Skin epidermis (tissue), 12 donors: ENCODE measurements at regions not wholly inside any gene's neighbourhood (a gene's known extent, or its start where the extent isn't known, plus 50 kb on each side); places are given as distances from the start of the nearest gene placed in this dataset.
A peak's percentile ranks its signal among the peaks of the same experiment; 100 is the strongest.
"Not testable (repeated sequence)": the region's sequence is repeated elsewhere in the genome, so short reads cannot be mapped to it uniquely, and the experiment has no call there.

Source experiments
- H3K27ac ChIP-seq, 21 experiments: fragments of 200-600 bp; sonication (generic) in 11 of 21; one replicate each; pipeline ENCODE4 v1.5.0; 2020; ENCODE audit warnings: mild to moderate bottlenecking in 3 of 21, inconsistent platforms in 2 of 21, moderate library complexity in 2 of 21
- H3K4me3 ChIP-seq, 7 experiments: fragments of 200-600 bp; sonication (generic) in 2 of 7; one replicate each; pipeline ENCODE4 v1.5.0; 2020; ENCODE audit warnings: inconsistent platforms in 2 of 7, mild to moderate bottlenecking in 2 of 7, moderate library complexity in 1 of 7

GRCh38 chr13:109702030-109702597, 84.3 kb downstream of the IRS2 start:
- H3K4me3 ChIP-seq, H3K27ac ChIP-seq: not testable (repeated sequence)

- no peak overlapping the region for H3K4me3 ChIP-seq
- peak overlapping the region in 1 of 21 experiments; percentile 32 for H3K27ac ChIP-seq
These were observed 86.2 kb downstream of the IRS2 start for GRCh38 chr13:109700176-109700575.

GRCh38 chr13:109699628-109700071, 86.7 kb downstream of the IRS2 start:
- Histone ChIP-seq H3K27ac (peak overlapping the region in 2 of 21 experiments; percentile 32 to 38), H3K4me3 (no peak overlapping the region)

GRCh38 chr13:109698779-109699178, 87.6 kb downstream of the IRS2 start:
- no peak overlapping the region for H3K4me3 ChIP-seq
- H3K27ac ChIP-seq = no peak overlapping the region

GRCh38 chr13:109697936-109698335, 88.4 kb downstream of the IRS2 start:
- no peak overlapping the region for H3K4me3 ChIP-seq
- H3K27ac ChIP-seq = no peak overlapping the region

GRCh38 chr13:109695402-109696190, 90.8 kb downstream of the IRS2 start:
- Histone ChIP-seq H3K27ac (no peak overlapping the region), H3K4me3 (no peak overlapping the region)

- no peak overlapping the region for H3K27ac ChIP-seq
- H3K4me3 ChIP-seq = no peak overlapping the region
These were observed 91.4 kb downstream of the IRS2 start for GRCh38 chr13:109694972-109695371.

- no peak overlapping the region for H3K4me3 ChIP-seq
- no peak overlapping the region for H3K27ac ChIP-seq
These were observed 93.2 kb downstream of the IRS2 start for GRCh38 chr13:109693213-109693612.

GRCh38 chr13:109691689-109692088, 94.7 kb downstream of the IRS2 start:
- Histone ChIP-seq H3K4me3 (no peak overlapping the region), H3K27ac (no peak overlapping the region)

GRCh38 chr13:109687559-109688448, 98.6 kb downstream of the IRS2 start:
- Histone ChIP-seq H3K27ac (no peak overlapping the region), H3K4me3 (no peak overlapping the region)

- Histone ChIP-seq H3K27ac (peak overlapping the region in 7 of 21 experiments; percentile 6 to 60 (median 37)), H3K4me3 (no peak overlapping the region)
These were observed 101.2 kb downstream of the IRS2 start for GRCh38 chr13:109685203-109685602.

GRCh38 chr13:109684824-109685202, 101.6 kb downstream of the IRS2 start:
- H3K27ac ChIP-seq = peak overlapping the region in 6 of 21 experiments; percentile 6 to 60 (median 34)

GRCh38 chr13:109684084-109684823, 102.1 kb downstream of the IRS2 start:
- H3K4me3 ChIP-seq = no peak overlapping the region
- H3K27ac ChIP-seq = peak overlapping the region in 3 of 21 experiments; percentile 31 to 58 (median 37)

More at GRCh38 chr13:109684824-109685202, 101.6 kb downstream of the IRS2 start:
- H3K4me3 ChIP-seq = no peak overlapping the region

- no peak overlapping the region for H3K27ac ChIP-seq
These were observed 103.7 kb downstream of the IRS2 start for GRCh38 chr13:109682534-109683244.

GRCh38 chr13:109680930-109681329, 105.5 kb downstream of the IRS2 start:
- no peak overlapping the region for H3K27ac ChIP-seq
- H3K4me3 ChIP-seq = no peak overlapping the region

More at GRCh38 chr13:109682534-109683244, 103.7 kb downstream of the IRS2 start:
- no peak overlapping the region for H3K4me3 ChIP-seq

- H3K27ac ChIP-seq = no peak overlapping the region
- no peak overlapping the region for H3K4me3 ChIP-seq
These were observed 106.1 kb downstream of the IRS2 start for GRCh38 chr13:109680288-109680687.

GRCh38 chr13:109678459-109678858, 107.9 kb downstream of the IRS2 start:
- no peak overlapping the region for H3K27ac ChIP-seq

GRCh38 chr13:109677206-109677605, 109.2 kb downstream of the IRS2 start:
- no peak overlapping the region for H3K27ac ChIP-seq
- no peak overlapping the region for H3K4me3 ChIP-seq

More at GRCh38 chr13:109678459-109678858, 107.9 kb downstream of the IRS2 start:
- no peak overlapping the region for H3K4me3 ChIP-seq

- Histone ChIP-seq H3K4me3 (no peak overlapping the region), H3K27ac (no peak overlapping the region)
These were observed 112.9 kb downstream of the IRS2 start for GRCh38 chr13:109673477-109673876.
